ENCODE measurements at regions not wholly inside any gene's neighbourhood (a gene's known extent, or its start where the extent isn't known, plus 50 kb on each side); places are given as distances from the start of the nearest gene placed in this dataset.

- no peak for TF ChIP-seq CTCF (IDR thresholded peaks at IDR 0.05 in 4 of 5, conservative IDR thresholded peaks at IDR 0.05 in 1 of 5)
- TF ChIP-seq POLR2A (IDR thresholded peaks at IDR 0.05), result no peak
Measured at GRCh38 chr2:128726236-128726635, 407.6 kb upstream of the HS6ST1 start.
